GM12878 (cell line): ENCODE measurements at regions not wholly inside any gene's neighbourhood (a gene's known extent, or its start where the extent isn't known, plus 50 kb on each side); places are given as distances from the start of the nearest gene placed in this dataset.
A peak's percentile ranks its signal among the peaks of the same experiment; 100 is the strongest.
"Not testable (repeated sequence)": the region's sequence is repeated elsewhere in the genome, so short reads cannot be mapped to it uniquely, and the experiment has no call there.

Source experiments
- ATAC-seq: fragments of 200-7000 bp; cut with Tn5 transposase; 3 replicates; pipeline ENCODE4 v1.9.1; 2020; ENCODE audit warnings: mild to moderate bottlenecking, moderate library complexity
- BruUV-seq: library from RNA; stranded (reverse); fragments of 400-500 nt; replicated peaks from 2 replicates; lab custom pipeline; 2021; lab: Mats Ljungman, UMichigan
- CTCF ChIA-PET: fragments of 300-600 bp; sonication (Branson Sonifier 250); formaldehyde crosslinking; extraction: SDS; loops from one replicate; lab custom pipeline; 2021; ENCODE audit warnings: inconsistent platforms; lab: Yijun Ruan, JAX
- POLR2A ChIA-PET: fragments of 350-600 bp; formaldehyde crosslinking; extraction: SDS; loops from one replicate; lab custom pipeline; 2021; ENCODE audit warnings: inconsistent platforms; lab: Charles Lee
- RAD21 ChIA-PET: fragments of 300-600 bp; sonication (Branson Sonifier 250); formaldehyde crosslinking; loops from one replicate; lab custom pipeline; 2023; ENCODE audit warnings: antibody characterized with exemption; ENCODE audit not compliant: unreplicated experiment; lab: Charles Lee
- SMC1A ChIA-PET: fragments of 300-600 bp; sonication (Branson Sonifier 250); formaldehyde crosslinking; loops from one replicate; lab custom pipeline; 2023; ENCODE audit not compliant: unreplicated experiment, uncharacterized antibody; lab: Charles Lee
- DNase-seq: peaks from one replicate; pipeline ENCODE4 v3.0.0-alpha.2; 2011; ENCODE audit warnings: low read depth, low spot score
- FAIRE-seq: peaks from 3 replicates; lab custom pipeline; 2011; peaks lifted over from hg19 to GRCh38; lab: Jason Lieb, UNC
- H2AFZ ChIP-seq: 2 replicates; pipeline ENCODE4 v1.6.0; 2011; ENCODE audit warnings: low read depth, low read length, control low read depth; ENCODE audit not compliant: control insufficient read depth
- H3K27ac ChIP-seq: 2 replicates; pipeline ENCODE4 v1.5.1; 2011; ENCODE audit warnings: control low read depth; ENCODE audit not compliant: control insufficient read depth, insufficient read depth
- H3K27me3 ChIP-seq, 2 experiments: replicated peaks in 1 of 2; 2 replicates each; pipeline versions ENCODE4 v1.6.0 to v1.6.1; 2011; ENCODE audit warnings: low read length in 1 of 2; ENCODE audit not compliant: control insufficient read depth in 2 of 2, insufficient read depth in 2 of 2
- H3K36me3 ChIP-seq, 2 experiments: 2 replicates each; pipeline ENCODE4 v1.5.1; 2011; ENCODE audit warnings: low read length in 1 of 2; ENCODE audit not compliant: control insufficient read depth in 2 of 2, insufficient read depth in 2 of 2
- H3K4me1 ChIP-seq: 2 replicates; pipeline ENCODE4 v1.6.1; 2011; ENCODE audit warnings: mild to moderate bottlenecking, low read length, moderate library complexity, mixed read lengths; ENCODE audit not compliant: control insufficient read depth, insufficient read depth
- H3K4me2 ChIP-seq: 2 replicates; pipeline ENCODE4 v1.6.0; 2011; ENCODE audit warnings: control low read depth; ENCODE audit not compliant: control insufficient read depth, insufficient read depth
- H3K4me3 ChIP-seq: fragments of 200-600 bp; sonication (generic); 2 replicates; pipeline ENCODE4 v1.5.1; 2016
- H3K79me2 ChIP-seq: 2 replicates; pipeline ENCODE4 v1.6.0; 2011; ENCODE audit warnings: low read length; ENCODE audit not compliant: control insufficient read depth, insufficient read depth
- H3K9ac ChIP-seq: 2 replicates; pipeline ENCODE4 v1.8.0; 2011; ENCODE audit warnings: low read length, control low read depth, mixed read lengths; ENCODE audit not compliant: control insufficient read depth, insufficient read depth
- H3K9me3 ChIP-seq: replicated peaks from 3 replicates; pipeline ENCODE4 v1.5.1; 2011; ENCODE audit warnings: mild to moderate bottlenecking, low read length; ENCODE audit not compliant: control insufficient read depth, insufficient read depth
- H4K20me1 ChIP-seq: 2 replicates; pipeline ENCODE4 v1.6.0; 2011; ENCODE audit not compliant: control insufficient read depth, insufficient read depth
- WGBS: methylation state at CpG from one replicate; pipeline ENCODE4 v1.1.6; 2016; ENCODE audit warnings: low lambda C conversion rate; ENCODE audit not compliant: insufficient replicate concordance, insufficient coverage; ENCODE audit errors: missing lambda C conversion rate; 5-methylcytosine and 5-hydroxymethylcytosine counted together
- in situ Hi-C: fragments of 300-500 bp; cut with MboI; formaldehyde crosslinking; loops from 9 replicates; pipeline ENCODE4 v1.14.3; 2018; ENCODE audit warnings: mixed read lengths
- intact Hi-C: fragments of 100-400 bp; cut with micrococcal nuclease; formaldehyde crosslinking; loops from one replicate; pipeline ENCODE4 v1.14.2; 2022; ENCODE audit not compliant: unreplicated experiment

DNA sequence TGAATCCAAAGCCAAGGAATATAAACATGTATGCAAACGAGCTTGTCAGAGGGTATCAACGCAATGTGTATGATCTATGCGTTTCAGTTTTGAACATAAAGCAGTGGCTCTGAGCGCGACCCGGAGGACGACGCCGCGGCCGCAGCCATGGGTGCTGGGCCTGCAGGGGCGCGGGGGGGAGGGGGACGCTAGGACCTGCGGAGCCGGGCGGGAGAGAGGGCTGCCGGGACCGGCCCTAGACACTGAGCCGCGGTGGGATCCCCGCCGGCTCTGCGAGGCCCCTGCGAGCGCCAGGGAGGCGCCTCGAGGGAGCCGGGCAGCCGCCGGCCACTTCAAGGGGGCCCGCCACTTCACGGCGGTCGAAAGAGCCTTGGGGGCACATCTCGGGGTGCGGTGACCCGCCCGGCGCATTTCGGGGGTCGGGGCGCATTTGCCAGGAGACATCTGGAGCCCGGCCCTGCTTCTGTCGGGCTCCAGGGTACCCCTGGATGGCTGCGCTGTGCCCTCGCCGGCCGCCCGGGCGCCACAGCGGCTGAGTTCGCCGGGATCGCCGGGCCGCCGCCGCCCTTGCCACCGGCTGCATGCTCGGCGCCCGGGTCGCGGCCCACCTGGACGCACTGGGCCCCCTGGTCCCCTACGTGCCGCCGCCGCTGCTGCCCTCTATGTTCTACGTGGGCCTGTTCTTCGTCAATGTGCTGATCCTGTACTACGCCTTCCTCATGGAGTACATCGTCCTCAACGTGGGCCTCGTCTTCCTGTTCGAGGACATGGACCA lies 71.9 kb upstream of the NIPA1 start:
- RAD21 ChIA-PET, H3K27ac ChIP-seq, BruUV-seq, H3K9me3 ChIP-seq, CTCF ChIA-PET, POLR2A ChIA-PET, H3K36me3 ChIP-seq, H3K4me2 ChIP-seq, in situ Hi-C loops, H3K4me3 ChIP-seq, DNase-seq, H2AFZ ChIP-seq, SMC1A ChIA-PET, H3K4me1 ChIP-seq, FAIRE-seq, H3K9ac ChIP-seq, H3K79me2 ChIP-seq, H4K20me1 ChIP-seq, intact Hi-C loops, H3K27me3 ChIP-seq: not testable (repeated sequence)
- WGBS = 54% methylated on average over 9 of the region's 77 CpGs
- ATAC-seq = peak; percentile 44

DNA sequence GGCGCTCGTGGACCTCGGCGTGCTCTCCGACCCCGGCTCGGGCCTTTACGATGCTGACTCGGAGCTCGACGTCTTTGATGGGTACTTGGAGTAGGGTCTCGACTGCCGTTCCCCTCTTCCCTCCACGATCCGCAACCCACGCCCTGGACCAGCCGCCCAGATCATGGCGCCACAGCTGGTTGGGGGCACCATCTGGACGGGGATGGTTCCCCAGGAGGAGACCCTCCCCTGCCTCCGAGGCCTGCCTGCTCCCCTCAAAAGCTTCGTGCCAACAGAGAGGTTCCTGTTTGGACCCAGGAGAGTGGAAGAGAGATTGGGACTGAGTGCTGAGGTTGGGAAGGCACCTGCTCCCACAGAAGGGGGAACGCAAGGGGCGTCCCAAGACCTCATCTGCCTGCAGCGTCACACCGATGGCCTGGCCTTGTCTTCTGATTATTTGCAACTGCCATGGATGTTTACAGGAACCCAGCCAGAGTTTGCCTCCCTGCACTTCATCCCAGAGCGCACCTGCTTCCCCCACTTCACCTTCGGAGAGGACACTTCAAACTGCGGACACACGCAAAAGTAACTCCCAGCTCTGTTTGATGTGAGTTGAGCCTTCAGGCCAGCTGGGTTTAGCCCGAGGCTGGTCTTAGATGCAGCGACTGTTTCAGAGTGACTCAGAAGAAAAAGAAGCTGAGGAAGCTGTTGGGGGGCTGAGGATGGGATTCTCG lies 71.2 kb upstream of the NIPA1 start:
- intact Hi-C loops, DNase-seq, POLR2A ChIA-PET, RAD21 ChIA-PET, H3K9ac ChIP-seq, H3K27ac ChIP-seq, H3K4me3 ChIP-seq, H3K9me3 ChIP-seq, H3K4me1 ChIP-seq, SMC1A ChIA-PET, BruUV-seq, H2AFZ ChIP-seq, H3K27me3 ChIP-seq, H3K79me2 ChIP-seq, H3K36me3 ChIP-seq, FAIRE-seq, CTCF ChIA-PET, H4K20me1 ChIP-seq, in situ Hi-C loops, H3K4me2 ChIP-seq: not testable (repeated sequence)
- 0 out of 3 replicates have a peak, but pooled peaks have one; percentile 30 for ATAC-seq
- WGBS = 72% methylated on average over 19 of the region's 32 CpGs
